H1 (cell line): ENCODE measurements at regions not wholly inside any gene's neighbourhood (a gene's known extent, or its start where the extent isn't known, plus 50 kb on each side); places are given as distances from the start of the nearest gene placed in this dataset.

Experiments
- CTCF ChIA-PET: fragments of 300-600 bp; sonication (Branson Sonifier 250); formaldehyde crosslinking; loops from one replicate; lab custom pipeline; 2021; ENCODE audit not compliant: partially characterized antibody; lab: Charles Lee
- POLR2A ChIA-PET: fragments of 300-600 bp; sonication (Branson Sonifier 250); formaldehyde crosslinking; loops from one replicate; lab custom pipeline; 2021; ENCODE audit warnings: inconsistent platforms; ENCODE audit not compliant: partially characterized antibody; lab: Charles Lee
- DNase-seq, 2 experiments: peaks; one replicate each; pipeline versions ENCODE4 v3.0.0 to v3.0.0-alpha.2; 2010 to 2022; ENCODE audit warnings: low spot score in 2 of 2, low read depth in 1 of 2, mixed read lengths in 1 of 2
- FAIRE-seq: peaks from 2 replicates; lab custom pipeline; 2011; peaks lifted over from hg19 to GRCh38; lab: Jason Lieb, UNC
- H2AFZ ChIP-seq: 2 replicates; pipeline ENCODE4 v1.8.1; 2012; ENCODE audit warnings: low read length, inconsistent platforms
- H2AK5ac ChIP-seq: 2 replicates; pipeline ENCODE4 v1.6.1; 2013; ENCODE audit warnings: low read depth, low read length
- H2BK120ac ChIP-seq: replicated peaks from 2 replicates; pipeline ENCODE3; 2013; ENCODE audit warnings: low read depth, low read length, inconsistent platforms
- H2BK12ac ChIP-seq: 2 replicates; pipeline ENCODE4 v1.6.1; 2013; ENCODE audit warnings: low read depth, low read length
- H2BK15ac ChIP-seq: 2 replicates; pipeline ENCODE4 v1.6.1; 2013; ENCODE audit warnings: low read length
- H2BK20ac ChIP-seq: 2 replicates; pipeline ENCODE4 v1.6.1; 2013; ENCODE audit warnings: low read length
- H2BK5ac ChIP-seq: 2 replicates; pipeline ENCODE4 v1.6.1; 2013; ENCODE audit warnings: low read depth, low read length
- H3K14ac ChIP-seq: 2 replicates; pipeline ENCODE4 v1.6.1; 2013; ENCODE audit warnings: inconsistent platforms; ENCODE audit not compliant: insufficient read length
- H3K18ac ChIP-seq: 2 replicates; pipeline ENCODE4 v1.6.1; 2013; ENCODE audit warnings: low read length; ENCODE audit errors: extremely low read depth
- H3K23ac ChIP-seq: 2 replicates; pipeline ENCODE4 v1.6.1; 2013; ENCODE audit warnings: inconsistent platforms; ENCODE audit not compliant: insufficient read length
- H3K23me2 ChIP-seq: 2 replicates; pipeline ENCODE4 v1.6.1; 2013; ENCODE audit warnings: low read depth, low read length
- H3K27ac ChIP-seq: 2 replicates; pipeline ENCODE4 v1.6.1; 2011; ENCODE audit warnings: low read depth, low read length, inconsistent platforms
- H3K27me3 ChIP-seq, 4 experiments: replicated peaks in 1 of 4; 1 replicate in 1 of 4; 2 replicates in 3 of 4; pipeline versions ENCODE4 v1.6.1 to v1.8.1; 2011 to 2013; ENCODE audit warnings: low read length in 3 of 4, mild to moderate bottlenecking in 3 of 4, inconsistent platforms in 2 of 4, mixed read lengths in 2 of 4, moderate library complexity in 1 of 4; ENCODE audit not compliant: control insufficient read depth in 3 of 4, insufficient read depth in 3 of 4; ENCODE audit errors: extremely low read depth in 1 of 4
- H3K36me3 ChIP-seq, 4 experiments: 2 replicates each; pipeline versions ENCODE4 v1.6.1 to v1.8.1; 2011 to 2013; ENCODE audit warnings: mild to moderate bottlenecking in 4 of 4, low read length in 3 of 4, moderate library complexity in 2 of 4, control low read depth in 1 of 4, inconsistent platforms in 1 of 4; ENCODE audit not compliant: insufficient read depth in 4 of 4, control insufficient read depth in 2 of 4
- H3K4ac ChIP-seq: replicated peaks from 2 replicates; pipeline ENCODE3; 2013; ENCODE audit warnings: low read length, low read depth, mixed read lengths, inconsistent platforms; ENCODE audit not compliant: insufficient read length
- H3K4me1 ChIP-seq, 4 experiments: replicated peaks in 1 of 4; 1 replicate in 1 of 4; 2 replicates in 3 of 4; pipeline versions ENCODE4 v1.6.1 to v1.8.1; 2011 to 2013; ENCODE audit warnings: low read length in 3 of 4, inconsistent platforms in 2 of 4, mixed read lengths in 1 of 4; ENCODE audit not compliant: insufficient read depth in 4 of 4, control insufficient read depth in 3 of 4
- H3K4me2 ChIP-seq, 2 experiments: 2 replicates each; pipeline versions ENCODE4 v1.6.1 to v1.8.1; 2011 to 2013; ENCODE audit warnings: low read depth in 2 of 2, low read length in 2 of 2, control low read depth in 1 of 2, inconsistent platforms in 1 of 2, mild to moderate bottlenecking in 1 of 2; ENCODE audit not compliant: insufficient read depth in 1 of 2
- H3K4me3 ChIP-seq, 4 experiments: fragments of 200-600, 300-600 bp in 1 of 4; sonication (generic), shearing (Covaris generic), sonication (Bioruptor Twin) in 1 of 4; 2 replicates each; pipeline versions ENCODE4 v1.5.1 to v1.8.1; 2011 to 2016; ENCODE audit warnings: low read length in 4 of 4, low read depth in 3 of 4, control low read depth in 2 of 4, inconsistent platforms in 2 of 4, mild to moderate bottlenecking in 2 of 4, mixed read lengths in 1 of 4, moderate library complexity in 1 of 4; ENCODE audit not compliant: insufficient read depth in 2 of 4; ENCODE audit errors: extremely low read depth in 1 of 4
- H3K56ac ChIP-seq: replicated peaks from 2 replicates; pipeline ENCODE3; 2013; ENCODE audit warnings: low read depth, mild to moderate bottlenecking, mixed read lengths, low read length, inconsistent platforms; ENCODE audit not compliant: insufficient read length
- H3K79me1 ChIP-seq: 2 replicates; pipeline ENCODE4 v1.6.1; 2013; ENCODE audit warnings: low read depth, low read length, control low read depth
- H3K79me2 ChIP-seq, 2 experiments: 2 replicates each; pipeline versions ENCODE4 v1.6.1 to v1.8.1; 2012 to 2013; ENCODE audit warnings: low read length in 2 of 2, mild to moderate bottlenecking in 2 of 2, inconsistent platforms in 1 of 2; ENCODE audit not compliant: insufficient read depth in 2 of 2, control insufficient read depth in 1 of 2
- H3K9ac ChIP-seq, 4 experiments: replicated peaks in 1 of 4; 1 replicate in 1 of 4; 2 replicates in 3 of 4; pipeline versions ENCODE4 v1.6.1 to v1.8.1; 2011 to 2013; ENCODE audit warnings: low read depth in 3 of 4, low read length in 3 of 4, control low read depth in 2 of 4, mild to moderate bottlenecking in 2 of 4, moderate library complexity in 2 of 4, inconsistent platforms in 1 of 4; ENCODE audit errors: extremely low read depth in 1 of 4
- H3K9me3 ChIP-seq, 2 experiments: 2 replicates each; pipeline versions ENCODE4 v1.6.1 to v1.8.1; 2012 to 2013; ENCODE audit warnings: mild to moderate bottlenecking in 2 of 2, moderate library complexity in 2 of 2, control low read depth in 1 of 2, inconsistent platforms in 1 of 2, low read depth in 1 of 2, low read length in 1 of 2, mixed read lengths in 1 of 2; ENCODE audit not compliant: insufficient read depth in 2 of 2
- H4K20me1 ChIP-seq, 2 experiments: replicated peaks in 1 of 2; 2 replicates each; pipeline versions ENCODE3 to v1.8.1; 2011 to 2013; ENCODE audit warnings: inconsistent platforms in 2 of 2, low read length in 2 of 2, mild to moderate bottlenecking in 1 of 2; ENCODE audit not compliant: insufficient read depth in 2 of 2, control insufficient read depth in 1 of 2
- H4K5ac ChIP-seq: 2 replicates; pipeline ENCODE4 v1.6.1; 2013; ENCODE audit warnings: low read length, low read depth, mixed read lengths, inconsistent platforms; ENCODE audit not compliant: insufficient read length
- H4K8ac ChIP-seq: 2 replicates; pipeline ENCODE4 v1.8.0; 2013; ENCODE audit warnings: mild to moderate bottlenecking, moderate library complexity, low read length, inconsistent platforms; ENCODE audit not compliant: insufficient read depth; ENCODE audit errors: extremely low read depth
- H4K91ac ChIP-seq: replicated peaks from 2 replicates; pipeline ENCODE3; 2013; ENCODE audit warnings: low read length, mixed read lengths, inconsistent platforms; ENCODE audit not compliant: insufficient read length
- WGBS, 2 experiments: shearing (Covaris generic) in 1 of 2; methylation state at CpG; one replicate each; pipeline versions ENCODE4 v1.1.6 to v1.1.7; 2013 to 2015; ENCODE audit warnings: low lambda C conversion rate in 2 of 2, mixed read lengths in 2 of 2, inconsistent platforms in 1 of 2, low coverage in 1 of 2, missing lambda C conversion rate in 1 of 2; ENCODE audit not compliant: insufficient replicate concordance in 2 of 2, insufficient coverage in 1 of 2, insufficient read length in 1 of 2; ENCODE audit errors: extremely low coverage in 1 of 2, missing lambda C conversion rate in 1 of 2; 5-methylcytosine and 5-hydroxymethylcytosine counted together
- TF ChIP-seq, protein P1 (sequence below): fragments of 300-600 bp; sonication (generic); IDR thresholded peaks from 2 replicates; pipeline ENCODE4 v1.7.1; 2012; ENCODE audit warnings: low read length, moderate library complexity, mild to moderate bottlenecking, inconsistent platforms; ENCODE audit not compliant: insufficient replicate concordance

DNA sequence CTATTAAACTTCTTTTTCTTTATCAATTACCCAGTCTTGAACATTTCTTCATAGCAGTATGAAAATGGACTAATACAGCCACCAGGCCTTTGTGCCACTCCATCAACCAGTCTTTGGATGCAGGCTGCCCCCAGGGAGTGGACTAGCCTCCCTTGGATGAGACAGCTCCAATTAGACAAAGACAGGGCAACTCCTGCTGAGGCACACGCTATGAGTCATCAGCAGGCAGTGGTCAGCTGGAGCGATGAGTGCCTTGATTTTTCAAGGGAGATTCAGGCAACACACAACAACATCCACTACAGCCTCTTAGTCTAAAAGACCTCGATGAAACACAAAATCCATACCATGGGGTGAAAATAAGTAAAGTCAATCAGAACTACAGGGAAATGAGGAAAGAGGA is 160.1 kb downstream of the ARRDC4 start:
- no peak overlapping the region for H2AFZ ChIP-seq
- no peak overlapping the region for H2AK5ac ChIP-seq
- no peaks in the 10 kb centered on the region for H4K20me1 ChIP-seq
- no peaks in the 10 kb centered on the region for H3K4me1 ChIP-seq
- H4K5ac ChIP-seq = no peak overlapping the region
- DNase-seq = no peak
- H3K56ac ChIP-seq = no peak overlapping the region
- no peak overlapping the region for H4K8ac ChIP-seq
- no peak for FAIRE-seq
- no peak overlapping the region for H2BK120ac ChIP-seq
- no peak overlapping the region for H3K4me2 ChIP-seq
- H2BK12ac ChIP-seq = no peak overlapping the region
- H3K4me3 ChIP-seq = no peak overlapping the region
- H3K79me2 ChIP-seq = no peaks in the 10 kb centered on the region
- CTCF ChIA-PET = no interaction called here
- no peak overlapping the region for H3K27ac ChIP-seq
- H3K23me2 ChIP-seq = no peaks in the 10 kb centered on the region
- POLR2A ChIA-PET = no interaction called here
- no peak overlapping the region for H3K4ac ChIP-seq
- WGBS, 2 experiments = 81% methylated on average over 3 of the region's 3 CpGs; no CpG with 5 or more reads in 1 of the 2 experiments
- H4K91ac ChIP-seq = no peak overlapping the region
- no peaks in the 10 kb centered on the region for H3K79me1 ChIP-seq
- no peaks in the 10 kb centered on the region for H3K9me3 ChIP-seq
- no peak overlapping the region for H3K9ac ChIP-seq
- H3K23ac ChIP-seq = no peak overlapping the region
- H3K14ac ChIP-seq = no peak overlapping the region
- H2BK20ac ChIP-seq = no peak overlapping the region
- H3K18ac ChIP-seq = no peak overlapping the region
- no peaks in the 10 kb centered on the region for H3K36me3 ChIP-seq
- no peaks in the 10 kb centered on the region for H3K27me3 ChIP-seq
- no peak overlapping the region for H2BK15ac ChIP-seq
- no peak overlapping the region for H2BK5ac ChIP-seq
- TF ChIP-seq, protein P1, sequence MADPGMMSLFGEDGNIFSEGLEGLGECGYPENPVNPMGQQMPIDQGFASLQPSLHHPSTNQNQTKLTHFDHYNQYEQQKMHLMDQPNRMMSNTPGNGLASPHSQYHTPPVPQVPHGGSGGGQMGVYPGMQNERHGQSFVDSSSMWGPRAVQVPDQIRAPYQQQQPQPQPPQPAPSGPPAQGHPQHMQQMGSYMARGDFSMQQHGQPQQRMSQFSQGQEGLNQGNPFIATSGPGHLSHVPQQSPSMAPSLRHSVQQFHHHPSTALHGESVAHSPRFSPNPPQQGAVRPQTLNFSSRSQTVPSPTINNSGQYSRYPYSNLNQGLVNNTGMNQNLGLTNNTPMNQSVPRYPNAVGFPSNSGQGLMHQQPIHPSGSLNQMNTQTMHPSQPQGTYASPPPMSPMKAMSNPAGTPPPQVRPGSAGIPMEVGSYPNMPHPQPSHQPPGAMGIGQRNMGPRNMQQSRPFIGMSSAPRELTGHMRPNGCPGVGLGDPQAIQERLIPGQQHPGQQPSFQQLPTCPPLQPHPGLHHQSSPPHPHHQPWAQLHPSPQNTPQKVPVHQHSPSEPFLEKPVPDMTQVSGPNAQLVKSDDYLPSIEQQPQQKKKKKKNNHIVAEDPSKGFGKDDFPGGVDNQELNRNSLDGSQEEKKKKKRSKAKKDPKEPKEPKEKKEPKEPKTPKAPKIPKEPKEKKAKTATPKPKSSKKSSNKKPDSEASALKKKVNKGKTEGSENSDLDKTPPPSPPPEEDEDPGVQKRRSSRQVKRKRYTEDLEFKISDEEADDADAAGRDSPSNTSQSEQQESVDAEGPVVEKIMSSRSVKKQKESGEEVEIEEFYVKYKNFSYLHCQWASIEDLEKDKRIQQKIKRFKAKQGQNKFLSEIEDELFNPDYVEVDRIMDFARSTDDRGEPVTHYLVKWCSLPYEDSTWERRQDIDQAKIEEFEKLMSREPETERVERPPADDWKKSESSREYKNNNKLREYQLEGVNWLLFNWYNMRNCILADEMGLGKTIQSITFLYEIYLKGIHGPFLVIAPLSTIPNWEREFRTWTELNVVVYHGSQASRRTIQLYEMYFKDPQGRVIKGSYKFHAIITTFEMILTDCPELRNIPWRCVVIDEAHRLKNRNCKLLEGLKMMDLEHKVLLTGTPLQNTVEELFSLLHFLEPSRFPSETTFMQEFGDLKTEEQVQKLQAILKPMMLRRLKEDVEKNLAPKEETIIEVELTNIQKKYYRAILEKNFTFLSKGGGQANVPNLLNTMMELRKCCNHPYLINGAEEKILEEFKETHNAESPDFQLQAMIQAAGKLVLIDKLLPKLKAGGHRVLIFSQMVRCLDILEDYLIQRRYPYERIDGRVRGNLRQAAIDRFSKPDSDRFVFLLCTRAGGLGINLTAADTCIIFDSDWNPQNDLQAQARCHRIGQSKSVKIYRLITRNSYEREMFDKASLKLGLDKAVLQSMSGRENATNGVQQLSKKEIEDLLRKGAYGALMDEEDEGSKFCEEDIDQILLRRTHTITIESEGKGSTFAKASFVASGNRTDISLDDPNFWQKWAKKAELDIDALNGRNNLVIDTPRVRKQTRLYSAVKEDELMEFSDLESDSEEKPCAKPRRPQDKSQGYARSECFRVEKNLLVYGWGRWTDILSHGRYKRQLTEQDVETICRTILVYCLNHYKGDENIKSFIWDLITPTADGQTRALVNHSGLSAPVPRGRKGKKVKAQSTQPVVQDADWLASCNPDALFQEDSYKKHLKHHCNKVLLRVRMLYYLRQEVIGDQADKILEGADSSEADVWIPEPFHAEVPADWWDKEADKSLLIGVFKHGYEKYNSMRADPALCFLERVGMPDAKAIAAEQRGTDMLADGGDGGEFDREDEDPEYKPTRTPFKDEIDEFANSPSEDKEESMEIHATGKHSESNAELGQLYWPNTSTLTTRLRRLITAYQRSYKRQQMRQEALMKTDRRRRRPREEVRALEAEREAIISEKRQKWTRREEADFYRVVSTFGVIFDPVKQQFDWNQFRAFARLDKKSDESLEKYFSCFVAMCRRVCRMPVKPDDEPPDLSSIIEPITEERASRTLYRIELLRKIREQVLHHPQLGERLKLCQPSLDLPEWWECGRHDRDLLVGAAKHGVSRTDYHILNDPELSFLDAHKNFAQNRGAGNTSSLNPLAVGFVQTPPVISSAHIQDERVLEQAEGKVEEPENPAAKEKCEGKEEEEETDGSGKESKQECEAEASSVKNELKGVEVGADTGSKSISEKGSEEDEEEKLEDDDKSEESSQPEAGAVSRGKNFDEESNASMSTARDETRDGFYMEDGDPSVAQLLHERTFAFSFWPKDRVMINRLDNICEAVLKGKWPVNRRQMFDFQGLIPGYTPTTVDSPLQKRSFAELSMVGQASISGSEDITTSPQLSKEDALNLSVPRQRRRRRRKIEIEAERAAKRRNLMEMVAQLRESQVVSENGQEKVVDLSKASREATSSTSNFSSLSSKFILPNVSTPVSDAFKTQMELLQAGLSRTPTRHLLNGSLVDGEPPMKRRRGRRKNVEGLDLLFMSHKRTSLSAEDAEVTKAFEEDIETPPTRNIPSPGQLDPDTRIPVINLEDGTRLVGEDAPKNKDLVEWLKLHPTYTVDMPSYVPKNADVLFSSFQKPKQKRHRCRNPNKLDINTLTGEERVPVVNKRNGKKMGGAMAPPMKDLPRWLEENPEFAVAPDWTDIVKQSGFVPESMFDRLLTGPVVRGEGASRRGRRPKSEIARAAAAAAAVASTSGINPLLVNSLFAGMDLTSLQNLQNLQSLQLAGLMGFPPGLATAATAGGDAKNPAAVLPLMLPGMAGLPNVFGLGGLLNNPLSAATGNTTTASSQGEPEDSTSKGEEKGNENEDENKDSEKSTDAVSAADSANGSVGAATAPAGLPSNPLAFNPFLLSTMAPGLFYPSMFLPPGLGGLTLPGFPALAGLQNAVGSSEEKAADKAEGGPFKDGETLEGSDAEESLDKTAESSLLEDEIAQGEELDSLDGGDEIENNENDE = no peak
